HepG2 (cell line): ENCODE measurements at regions not wholly inside any gene's neighbourhood (a gene's known extent, or its start where the extent isn't known, plus 50 kb on each side); places are given as distances from the start of the nearest gene placed in this dataset.

Source experiments
- BATF2 ChIP-seq: sonication (generic); formaldehyde crosslinking; IDR thresholded peaks from 2 replicates; pipeline ENCODE4 v1.8.0; 2022; ENCODE audit warnings: mild to moderate bottlenecking, missing genetic modification reagents, moderate library complexity
- BHLHE40 ChIP-seq: IDR thresholded peaks from 2 replicates; pipeline ENCODE4 v1.6.1; 2011; ENCODE audit warnings: low read length, improper control_type of control experiment
- CEBPB ChIP-seq: IDR thresholded peaks from 2 replicates; pipeline ENCODE4 v1.6.1; 2011; ENCODE audit warnings: low read depth, low read length, improper control_type of control experiment, borderline replicate concordance
- ESRRA ChIP-seq: sonication (generic); formaldehyde crosslinking; IDR thresholded peaks from 2 replicates; pipeline ENCODE4 v1.5.1; 2020; ENCODE audit warnings: mild to moderate bottlenecking, low read depth, missing genetic modification reagents
- HDAC1 ChIP-seq: sonication (generic); formaldehyde crosslinking; IDR thresholded peaks from 2 replicates; pipeline ENCODE4 v1.5.1; 2020; ENCODE audit warnings: mild to moderate bottlenecking, missing genetic modification reagents
- HNF4A ChIP-seq: sonication (generic); formaldehyde crosslinking; IDR thresholded peaks from 2 replicates; pipeline ENCODE4 v1.4.0; 2020; ENCODE audit warnings: missing genetic modification reagents
- HOXA5 ChIP-seq: sonication (generic); formaldehyde crosslinking; IDR thresholded peaks from 2 replicates; pipeline ENCODE4 v1.4.0; 2020; ENCODE audit warnings: missing genetic modification reagents
- JDP2 ChIP-seq: sonication (generic); formaldehyde crosslinking; IDR thresholded peaks from 2 replicates; pipeline ENCODE4 v1.8.1; 2022; ENCODE audit warnings: missing genetic modification reagents, borderline replicate concordance
- KAT7 ChIP-seq: IDR thresholded peaks from 2 replicates; pipeline ENCODE4 v1.6.1; 2018; ENCODE audit warnings: borderline replicate concordance, missing compliant biosample characterization
- MEF2D ChIP-seq: sonication (generic); formaldehyde crosslinking; IDR thresholded peaks from 2 replicates; pipeline ENCODE4 v1.5.1; 2020; ENCODE audit warnings: mild to moderate bottlenecking, missing genetic modification reagents
- MTERF4 ChIP-seq: sonication (generic); formaldehyde crosslinking; IDR thresholded peaks from 2 replicates; pipeline ENCODE4 v1.8.0; 2023; ENCODE audit warnings: mild to moderate bottlenecking, missing genetic modification reagents
- NR2F6 ChIP-seq, 2 experiments: IDR thresholded peaks; 2 replicates each; pipeline ENCODE4 v1.6.1; 2016; ENCODE audit warnings: antibody characterized with exemption in 1 of 2, mild to moderate bottlenecking in 1 of 2
- ONECUT2 ChIP-seq: sonication (generic); formaldehyde crosslinking; IDR thresholded peaks from 2 replicates; pipeline ENCODE4 v1.4.0; 2020; ENCODE audit warnings: missing genetic modification reagents
- PATZ1 ChIP-seq: sonication (generic); formaldehyde crosslinking; IDR thresholded peaks from 2 replicates; pipeline ENCODE4 v1.4.0; 2020; ENCODE audit warnings: missing genetic modification reagents
- PAXIP1 ChIP-seq: sonication (generic); formaldehyde crosslinking; conservative IDR thresholded peaks from 2 replicates; pipeline ENCODE4 v1.4.0; 2020; ENCODE audit warnings: mild to moderate bottlenecking, missing genetic modification reagents, moderate library complexity
- SATB2 ChIP-seq: sonication (generic); formaldehyde crosslinking; IDR thresholded peaks from 2 replicates; pipeline ENCODE4 v1.5.0; 2020; ENCODE audit warnings: missing genetic modification reagents
- SMAD1 ChIP-seq: sonication (generic); formaldehyde crosslinking; IDR thresholded peaks from 2 replicates; pipeline ENCODE4 v1.4.0; 2020; ENCODE audit warnings: missing genetic modification reagents, low read depth, mild to moderate bottlenecking, borderline replicate concordance
- STAT5B ChIP-seq: sonication (generic); formaldehyde crosslinking; IDR thresholded peaks from 2 replicates; pipeline ENCODE4 v1.4.0; 2020; ENCODE audit warnings: missing genetic modification reagents
- TEAD3 ChIP-seq: optimal IDR thresholded peaks from 2 replicates; pipeline ENCODE3; 2016; ENCODE audit warnings: borderline replicate concordance
- ZFP41 ChIP-seq: sonication (generic); formaldehyde crosslinking; IDR thresholded peaks from 2 replicates; pipeline ENCODE4 v1.4.0; 2020; ENCODE audit warnings: mild to moderate bottlenecking, missing genetic modification reagents, borderline replicate concordance
- ZNF333 ChIP-seq: sonication (generic); formaldehyde crosslinking; IDR thresholded peaks from 2 replicates; pipeline ENCODE4 v1.4.0; 2020; ENCODE audit warnings: mild to moderate bottlenecking, missing genetic modification reagents, borderline replicate concordance
- ZNF572 ChIP-seq: sonication (generic); formaldehyde crosslinking; IDR thresholded peaks from 2 replicates; pipeline ENCODE4 v1.5.1; 2020; ENCODE audit warnings: mild to moderate bottlenecking, missing genetic modification reagents
- ZSCAN21 ChIP-seq: sonication (generic); formaldehyde crosslinking; IDR thresholded peaks from 2 replicates; pipeline ENCODE4 v1.8.0; 2022; ENCODE audit warnings: mild to moderate bottlenecking, missing genetic modification reagents, moderate library complexity, borderline replicate concordance
- ZSCAN30 ChIP-seq: sonication (generic); formaldehyde crosslinking; IDR thresholded peaks from 2 replicates; pipeline ENCODE4 v1.5.0; 2020; ENCODE audit warnings: mild to moderate bottlenecking, missing genetic modification reagents

GRCh38 chr2:62570861-62571698, 65.1 kb upstream of the TMEM17 start (continued):
- TF ChIP-seq TEAD3 (CRISPR knock-in tag) = peak; percentile 41
- no peak for TF ChIP-seq BHLHE40
- no peak for TF ChIP-seq NR2F6 (IDR thresholded peaks at IDR 0.05)
- 0 out of 2 replicates have a peak, but pooled peaks have one; percentile 2 for TF ChIP-seq NR2F6 (CRISPR knock-in tag; IDR thresholded peaks at IDR 0.05)
- TF ChIP-seq SMAD1 (CRISPR knock-in tag) = no peak
- TF ChIP-seq PAXIP1 (CRISPR knock-in tag) = no peak
- TF ChIP-seq CEBPB = no peak
- TF ChIP-seq MEF2D (CRISPR knock-in tag) = no peak
- TF ChIP-seq PATZ1 (CRISPR knock-in tag) = no peak
- TF ChIP-seq HDAC1 = no peak
- no peak for TF ChIP-seq BATF2 (CRISPR knock-in tag)
- no peak for TF ChIP-seq STAT5B (CRISPR knock-in tag)
- no peak for TF ChIP-seq HNF4A (CRISPR knock-in tag)
- 0 out of 2 replicates have a peak, but pooled peaks have one; percentile 7 for TF ChIP-seq ZNF333 (CRISPR knock-in tag)
- 0 out of 2 replicates have a peak, but pooled peaks have one; percentile 40 for TF ChIP-seq MTERF4
- TF ChIP-seq ZSCAN21 (CRISPR knock-in tag) = no peak
- TF ChIP-seq ZSCAN30 (CRISPR knock-in tag) = no peak
- TF ChIP-seq JDP2 = no peak
- no peak for TF ChIP-seq ONECUT2 (CRISPR knock-in tag)
- no peak for TF ChIP-seq HOXA5
- no peak for TF ChIP-seq ESRRA (CRISPR knock-in tag)
- TF ChIP-seq SATB2 (CRISPR knock-in tag) = no peak
- peak; percentile 47; the same call in 1 of the 2 replicates for TF ChIP-seq KAT7 (CRISPR knock-in tag)
- TF ChIP-seq ZNF572 = no peak
- no peak for TF ChIP-seq ZFP41
